Fibroblast of lung (primary cell): ENCODE measurements at regions not wholly inside any gene's neighbourhood (a gene's known extent, or its start where the extent isn't known, plus 50 kb on each side); places are given as distances from the start of the nearest gene placed in this dataset.
"Not testable (repeated sequence)": the region's sequence is repeated elsewhere in the genome, so short reads cannot be mapped to it uniquely, and the experiment has no call there.

Experiments used
- DNase-seq, 2 donors: peaks; one replicate each; pipeline versions ENCODE4 v3.0.0 to v3.0.0-alpha.2; 2010; ENCODE audit warnings: low read depth in 2 of 2
- H2AFZ ChIP-seq: 2 replicates; pipeline ENCODE4 v1.5.1; 2012; ENCODE audit warnings: low read length, control low read depth, inconsistent platforms
- H3K27ac ChIP-seq: 2 replicates; pipeline ENCODE4 v1.5.1; 2011; ENCODE audit warnings: low read length, control low read depth; ENCODE audit not compliant: insufficient read depth
- H3K27me3 ChIP-seq: 2 replicates; pipeline ENCODE4 v1.5.1; 2011; ENCODE audit warnings: mild to moderate bottlenecking, low read length; ENCODE audit not compliant: control insufficient read depth, insufficient read depth
- H3K36me3 ChIP-seq: 2 replicates; pipeline ENCODE4 v1.5.1; 2011; ENCODE audit warnings: low read length; ENCODE audit not compliant: control insufficient read depth, insufficient read depth
- H3K4me1 ChIP-seq: 2 replicates; pipeline ENCODE4 v1.5.1; 2011; ENCODE audit warnings: low read length; ENCODE audit not compliant: control insufficient read depth, insufficient read depth; ENCODE audit errors: extremely low read depth
- H3K4me2 ChIP-seq: 2 replicates; pipeline ENCODE4 v1.5.1; 2011; ENCODE audit warnings: low read length, control low read depth; ENCODE audit not compliant: insufficient read depth; ENCODE audit errors: extremely low read depth
- H3K4me3 ChIP-seq, 4 experiments: fragments of 200-600 bp in 1 of 4; sonication (generic) in 1 of 4; replicated peaks in 1 of 4; 2 replicates each; pipeline ENCODE4 v1.5.1; 2011 to 2016; ENCODE audit warnings: low read length in 4 of 4, low read depth in 3 of 4, mild to moderate bottlenecking in 3 of 4, control low read depth in 2 of 4, inconsistent platforms in 1 of 4, mixed read lengths in 1 of 4; ENCODE audit not compliant: insufficient read depth in 1 of 4; ENCODE audit errors: control extremely low read depth in 1 of 4
- H3K79me2 ChIP-seq: 2 replicates; pipeline ENCODE4 v1.5.1; 2012; ENCODE audit warnings: mild to moderate bottlenecking, low read length, inconsistent platforms; ENCODE audit not compliant: control insufficient read depth, insufficient read depth
- H3K9ac ChIP-seq: 2 replicates; pipeline ENCODE4 v1.5.1; 2011; ENCODE audit warnings: mild to moderate bottlenecking, low read length, control low read depth; ENCODE audit not compliant: insufficient read depth
- H3K9me3 ChIP-seq: 2 replicates; pipeline ENCODE4 v1.5.1; 2012; ENCODE audit warnings: low read depth, low read length; ENCODE audit not compliant: control insufficient read depth, insufficient read depth
- H4K20me1 ChIP-seq: 2 replicates; pipeline ENCODE4 v1.5.1; 2011; ENCODE audit warnings: low read length; ENCODE audit not compliant: control insufficient read depth, insufficient read depth; ENCODE audit errors: extremely low read depth
- CTCF ChIP-seq, 2 donors: IDR thresholded peaks in 1 of 2; conservative IDR thresholded peaks in 1 of 2; 1 replicate in 1 of 2; 2 replicates in 1 of 2; pipeline ENCODE4 v1.5.1; 2011 to 2012; ENCODE audit warnings: low read length in 2 of 2, control low read depth in 1 of 2, inconsistent platforms in 1 of 2, low read depth in 1 of 2, mild to moderate bottlenecking in 1 of 2
- EZH2 ChIP-seq: IDR thresholded peaks from 2 replicates; pipeline ENCODE4 v1.5.1; 2012; ENCODE audit warnings: low read length, control low read depth, mild to moderate bottlenecking; ENCODE audit errors: missing control alignments

DNA sequence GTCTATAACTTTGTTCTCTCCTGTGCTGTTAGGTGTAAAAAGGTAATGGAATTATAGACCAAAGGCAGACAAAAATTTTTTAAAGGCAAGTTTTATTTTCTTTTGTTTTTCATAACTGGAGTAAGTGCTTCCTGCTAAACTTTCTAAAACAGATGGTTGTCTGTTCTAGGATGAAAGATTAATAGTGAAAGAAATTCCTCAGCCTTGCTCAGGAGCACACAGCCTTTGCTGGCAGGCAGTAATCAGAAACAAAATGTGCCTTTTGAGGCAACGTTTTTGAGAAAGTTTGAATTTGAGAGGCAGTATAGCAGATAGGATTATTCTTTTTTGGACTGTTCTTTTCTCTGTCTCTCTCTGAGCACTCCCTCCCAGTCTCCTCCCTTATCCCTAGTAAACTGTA, 2749.5 kb downstream of the PCDH9 start:
- Histone ChIP-seq H3K27me3 (no peaks in the 10 kb centered on the region), H3K4me2 (no peak overlapping the region), H3K79me2 (no peaks in the 10 kb centered on the region), H3K4me3 (no peak overlapping the region), H4K20me1 (no peaks in the 10 kb centered on the region), H3K9me3 (no peaks in the 10 kb centered on the region), H3K4me1 (no peaks in the 10 kb centered on the region), H3K36me3 (no peaks in the 10 kb centered on the region), H3K27ac (no peak overlapping the region), H3K9ac (no peak overlapping the region), H2AFZ (no peak overlapping the region)
- TF ChIP-seq EZH2 (no peak), CTCF (conservative IDR thresholded peaks at IDR 0.05 in 1 of 2, IDR thresholded peaks at IDR 0.05 in 1 of 2; ENCODE audit: low read depth in 1 of 2, low read length in 2 of 2) (no peak)
- DNase-seq, result peak in 1 of 2 donors; percentile 9

GRCh38 chr13:64480211-64480610, 2749.9 kb downstream of the PCDH9 start:
- Histone ChIP-seq H3K36me3 (no peaks in the 10 kb centered on the region), H4K20me1 (no peaks in the 10 kb centered on the region), H3K4me2 (no peak overlapping the region), H3K4me1 (no peaks in the 10 kb centered on the region), H3K4me3 (no peak overlapping the region), H3K9me3 (no peaks in the 10 kb centered on the region), H3K9ac (no peak overlapping the region), H3K27me3 (no peaks in the 10 kb centered on the region), H3K79me2 (no peaks in the 10 kb centered on the region), H2AFZ (no peak overlapping the region), H3K27ac (no peak overlapping the region)
- no peak for TF ChIP-seq EZH2
- TF ChIP-seq CTCF (conservative IDR thresholded peaks at IDR 0.05 in 1 of 2, IDR thresholded peaks at IDR 0.05 in 1 of 2; ENCODE audit: low read depth in 1 of 2, low read length in 2 of 2), result no peak
- no peak for DNase-seq

DNA sequence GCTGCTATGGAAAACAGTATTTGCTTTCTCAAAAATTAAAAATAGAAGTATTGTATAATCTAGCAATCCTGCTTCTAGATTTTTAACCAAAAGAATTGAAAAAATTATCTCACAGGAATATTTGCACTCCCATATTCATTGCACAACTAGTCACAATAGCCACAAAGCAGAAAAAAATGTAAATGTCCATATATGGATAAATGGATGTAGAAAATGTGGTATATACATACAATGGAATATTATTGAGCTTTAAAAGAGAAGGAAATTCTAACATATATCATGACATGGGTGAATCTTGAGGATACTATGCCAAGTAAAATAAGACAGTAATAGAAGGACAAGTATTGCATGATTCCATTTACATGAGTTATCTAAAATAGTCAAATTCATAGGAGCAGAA, 2753.0 kb downstream of the PCDH9 start:
- Histone ChIP-seq H2AFZ (no peak overlapping the region), H3K27me3 (no peaks in the 10 kb centered on the region)
- TF ChIP-seq EZH2 (no peak), CTCF (conservative IDR thresholded peaks at IDR 0.05 in 1 of 2, IDR thresholded peaks at IDR 0.05 in 1 of 2; ENCODE audit: low read depth in 1 of 2, low read length in 2 of 2) (no peak)

DNA sequence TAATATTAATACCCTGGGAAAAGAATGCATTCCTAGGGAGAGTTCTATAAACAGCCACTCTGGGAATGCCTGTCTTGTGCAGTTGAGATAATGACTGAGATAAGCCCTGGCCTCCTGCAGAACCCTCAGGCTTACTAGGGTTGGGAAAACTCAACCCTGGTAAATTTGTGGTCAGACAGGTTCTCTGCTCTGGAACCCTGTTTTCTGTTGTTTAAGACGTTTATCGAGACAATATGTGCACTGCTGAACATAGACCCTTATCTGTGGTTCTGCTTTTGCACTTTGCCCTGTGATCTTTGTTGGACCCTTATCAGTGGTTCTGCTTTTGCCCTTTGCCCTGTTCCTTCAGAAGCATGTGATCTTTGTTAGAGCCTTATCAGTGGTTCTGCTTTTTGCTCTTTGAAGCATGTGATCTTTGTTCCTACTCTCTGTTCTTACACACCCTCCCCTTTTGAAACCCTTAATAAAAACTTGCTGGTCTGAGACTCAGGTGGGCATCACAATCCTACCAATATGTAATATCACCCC, 2754.0 kb downstream of the PCDH9 start:
- not testable (repeated sequence) for H3K9me3 ChIP-seq, H3K27me3 ChIP-seq, H3K4me3 ChIP-seq, DNase-seq, H3K27ac ChIP-seq, H3K9ac ChIP-seq, H3K4me1 ChIP-seq, H2AFZ ChIP-seq, H3K36me3 ChIP-seq, H3K79me2 ChIP-seq, H4K20me1 ChIP-seq, H3K4me2 ChIP-seq

More for the DNA sequence above, 2753.0 kb downstream of the PCDH9 start:
- H3K4me3 ChIP-seq, result no peak overlapping the region
- no peaks in the 10 kb centered on the region for H3K36me3 ChIP-seq
- no peak for DNase-seq
- H3K9me3 ChIP-seq, result no peaks in the 10 kb centered on the region
- H3K79me2 ChIP-seq, result no peaks in the 10 kb centered on the region
- H3K4me1 ChIP-seq, result no peaks in the 10 kb centered on the region
- H3K27ac ChIP-seq, result no peak overlapping the region
- no peak overlapping the region for H3K9ac ChIP-seq
- H4K20me1 ChIP-seq, result no peaks in the 10 kb centered on the region
- H3K4me2 ChIP-seq, result no peak overlapping the region
